OCI-LY7 (cell line): ENCODE measurements at regions not wholly inside any gene's neighbourhood (a gene's known extent, or its start where the extent isn't known, plus 50 kb on each side); places are given as distances from the start of the nearest gene placed in this dataset.

Experiments
- EZH2phosphoT487 ChIP-seq: fragments of 200-600 bp; sonication (generic); IDR thresholded peaks from 2 replicates; pipeline ENCODE4 v1.6.1; 2018; ENCODE audit warnings: low read depth, borderline replicate concordance, mild to moderate bottlenecking, mixed run types, antibody characterized with exemption, low read length, moderate library complexity, mixed read lengths
- TF ChIP-seq, protein P1 (sequence below): fragments of 200-600 bp; sonication (generic); conservative IDR thresholded peaks from 2 replicates; pipeline ENCODE4 v1.5.1; 2014; ENCODE audit warnings: mild to moderate bottlenecking, antibody characterized with exemption, low read length, moderate library complexity, mixed read lengths

DNA sequence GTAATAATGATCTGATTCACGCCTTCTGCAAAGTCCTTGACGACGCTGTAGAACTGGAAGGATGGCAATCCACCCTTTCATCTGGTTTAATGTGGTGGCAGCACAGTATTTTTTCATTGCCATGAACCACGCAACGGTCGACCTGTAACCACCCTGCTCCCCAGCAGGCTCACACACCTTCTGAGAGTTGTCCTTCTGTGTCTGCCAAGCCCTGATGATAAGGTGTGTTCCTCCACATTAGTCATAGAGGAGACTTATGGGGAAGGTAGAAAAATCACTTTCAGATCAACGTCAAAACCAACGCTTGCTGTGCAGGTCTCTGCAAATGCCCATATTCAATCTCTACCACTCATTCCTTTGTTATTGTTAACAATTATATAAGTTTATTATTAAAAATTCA, 328.7 kb downstream of the SIPA1L2 start:
- TF ChIP-seq, protein P1, sequence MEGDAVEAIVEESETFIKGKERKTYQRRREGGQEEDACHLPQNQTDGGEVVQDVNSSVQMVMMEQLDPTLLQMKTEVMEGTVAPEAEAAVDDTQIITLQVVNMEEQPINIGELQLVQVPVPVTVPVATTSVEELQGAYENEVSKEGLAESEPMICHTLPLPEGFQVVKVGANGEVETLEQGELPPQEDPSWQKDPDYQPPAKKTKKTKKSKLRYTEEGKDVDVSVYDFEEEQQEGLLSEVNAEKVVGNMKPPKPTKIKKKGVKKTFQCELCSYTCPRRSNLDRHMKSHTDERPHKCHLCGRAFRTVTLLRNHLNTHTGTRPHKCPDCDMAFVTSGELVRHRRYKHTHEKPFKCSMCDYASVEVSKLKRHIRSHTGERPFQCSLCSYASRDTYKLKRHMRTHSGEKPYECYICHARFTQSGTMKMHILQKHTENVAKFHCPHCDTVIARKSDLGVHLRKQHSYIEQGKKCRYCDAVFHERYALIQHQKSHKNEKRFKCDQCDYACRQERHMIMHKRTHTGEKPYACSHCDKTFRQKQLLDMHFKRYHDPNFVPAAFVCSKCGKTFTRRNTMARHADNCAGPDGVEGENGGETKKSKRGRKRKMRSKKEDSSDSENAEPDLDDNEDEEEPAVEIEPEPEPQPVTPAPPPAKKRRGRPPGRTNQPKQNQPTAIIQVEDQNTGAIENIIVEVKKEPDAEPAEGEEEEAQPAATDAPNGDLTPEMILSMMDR: no peak
- no peak for TF ChIP-seq EZH2phosphoT487
